Suprapubic skin (tissue), 4 donors: ENCODE measurements at regions not wholly inside any gene's neighbourhood (a gene's known extent, or its start where the extent isn't known, plus 50 kb on each side); places are given as distances from the start of the nearest gene placed in this dataset.

Experiments used
- DNase-seq, 2 donors: peaks; one replicate each; pipeline ENCODE4 v3.0.0-alpha.2; 2019; ENCODE audit warnings: low spot score in 2 of 2
- H3K27ac ChIP-seq: fragments of 200-600 bp; sonication (generic); one replicate; pipeline ENCODE4 v1.5.1; 2019
- H3K27me3 ChIP-seq: fragments of 200-600 bp; sonication (generic); one replicate; pipeline ENCODE4 v1.5.1; 2019
- H3K36me3 ChIP-seq: fragments of 200-600 bp; sonication (generic); one replicate; pipeline ENCODE4 v1.5.1; 2019
- H3K4me1 ChIP-seq: fragments of 200-600 bp; sonication (generic); one replicate; pipeline ENCODE4 v1.5.1; 2019
- H3K4me3 ChIP-seq: fragments of 200-600 bp; sonication (generic); one replicate; pipeline ENCODE4 v1.5.1; 2019; ENCODE audit warnings: mild to moderate bottlenecking
- H3K9me3 ChIP-seq: fragments of 200-600 bp; sonication (generic); one replicate; pipeline ENCODE4 v1.5.1; 2019
- EP300 ChIP-seq: sonication (generic); formaldehyde crosslinking; IDR thresholded peaks from one replicate; pipeline ENCODE4 v1.6.1; 2017; ENCODE audit warnings: antibody characterized with exemption
- POLR2A ChIP-seq, 2 donors: fragments of 450-650 bp; IDR thresholded peaks; one replicate each; pipeline ENCODE4 v1.6.1; 2017; ENCODE audit warnings: antibody characterized with exemption in 2 of 2, mild to moderate bottlenecking in 2 of 2, moderate library complexity in 2 of 2
- POLR2AphosphoS5 ChIP-seq, 3 donors: sonication (generic); formaldehyde crosslinking; IDR thresholded peaks; one replicate each; pipeline ENCODE4 v1.6.1; 2017; ENCODE audit warnings: antibody characterized with exemption in 3 of 3
- WGBS: methylation state at CpG from one replicate; pipeline ENCODE4 v1.1.5; 2018; 5-methylcytosine and 5-hydroxymethylcytosine counted together
- TF ChIP-seq, protein P1 (sequence below), 2 donors: fragments of 200-600 bp in 1 of 2; fragments of 450-650 bp in 1 of 2; sonication (generic) in 1 of 2; IDR thresholded peaks; one replicate each; pipeline ENCODE4 v1.5.1; 2016 to 2019; ENCODE audit warnings: antibody characterized with exemption in 2 of 2, mild to moderate bottlenecking in 1 of 2, moderate library complexity in 1 of 2

DNA sequence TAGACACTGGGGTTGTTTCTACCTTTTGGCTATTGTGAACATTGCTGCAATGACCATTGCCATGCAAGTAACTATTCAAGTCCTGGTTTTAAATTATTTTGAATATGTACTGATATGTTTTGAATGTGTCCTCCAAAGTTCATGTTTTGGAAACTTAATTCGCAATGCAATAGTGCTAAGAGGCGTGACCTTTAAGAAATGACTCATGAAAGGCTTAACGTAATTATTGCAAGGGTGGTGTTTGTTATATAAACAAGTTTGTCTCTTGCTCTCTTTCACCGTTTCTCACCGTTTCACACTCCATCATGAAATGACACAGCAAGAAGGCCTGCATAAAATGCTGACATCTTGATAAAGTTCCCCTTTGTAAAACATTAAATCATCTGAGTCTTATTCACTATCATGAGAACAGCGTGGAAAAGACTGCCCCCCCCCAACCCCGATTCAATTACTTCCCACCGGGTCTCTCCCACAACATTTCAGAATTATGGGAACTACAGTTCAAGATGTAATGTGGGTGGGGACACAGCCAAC is 506.9 kb upstream of the FAM47C start:
- Histone ChIP-seq H3K9me3 (no peaks in the 10 kb centered on the region), H3K36me3 (no peaks in the 10 kb centered on the region), H3K27ac (no peak overlapping the region), H3K4me3 (no peak overlapping the region), H3K27me3 (no peaks in the 10 kb centered on the region), H3K4me1 (no peaks in the 10 kb centered on the region)
- 82% methylated on average over 8 of the region's 8 CpGs for WGBS
- TF ChIP-seq EP300 (no peak), POLR2A (IDR thresholded peaks at IDR 0.05) (no peak), POLR2AphosphoS5 (IDR thresholded peaks at IDR 0.05) (no peak)
- TF ChIP-seq, protein P1, sequence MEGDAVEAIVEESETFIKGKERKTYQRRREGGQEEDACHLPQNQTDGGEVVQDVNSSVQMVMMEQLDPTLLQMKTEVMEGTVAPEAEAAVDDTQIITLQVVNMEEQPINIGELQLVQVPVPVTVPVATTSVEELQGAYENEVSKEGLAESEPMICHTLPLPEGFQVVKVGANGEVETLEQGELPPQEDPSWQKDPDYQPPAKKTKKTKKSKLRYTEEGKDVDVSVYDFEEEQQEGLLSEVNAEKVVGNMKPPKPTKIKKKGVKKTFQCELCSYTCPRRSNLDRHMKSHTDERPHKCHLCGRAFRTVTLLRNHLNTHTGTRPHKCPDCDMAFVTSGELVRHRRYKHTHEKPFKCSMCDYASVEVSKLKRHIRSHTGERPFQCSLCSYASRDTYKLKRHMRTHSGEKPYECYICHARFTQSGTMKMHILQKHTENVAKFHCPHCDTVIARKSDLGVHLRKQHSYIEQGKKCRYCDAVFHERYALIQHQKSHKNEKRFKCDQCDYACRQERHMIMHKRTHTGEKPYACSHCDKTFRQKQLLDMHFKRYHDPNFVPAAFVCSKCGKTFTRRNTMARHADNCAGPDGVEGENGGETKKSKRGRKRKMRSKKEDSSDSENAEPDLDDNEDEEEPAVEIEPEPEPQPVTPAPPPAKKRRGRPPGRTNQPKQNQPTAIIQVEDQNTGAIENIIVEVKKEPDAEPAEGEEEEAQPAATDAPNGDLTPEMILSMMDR (IDR thresholded peaks at IDR 0.05): no peak
- DNase-seq: no peak

DNA sequence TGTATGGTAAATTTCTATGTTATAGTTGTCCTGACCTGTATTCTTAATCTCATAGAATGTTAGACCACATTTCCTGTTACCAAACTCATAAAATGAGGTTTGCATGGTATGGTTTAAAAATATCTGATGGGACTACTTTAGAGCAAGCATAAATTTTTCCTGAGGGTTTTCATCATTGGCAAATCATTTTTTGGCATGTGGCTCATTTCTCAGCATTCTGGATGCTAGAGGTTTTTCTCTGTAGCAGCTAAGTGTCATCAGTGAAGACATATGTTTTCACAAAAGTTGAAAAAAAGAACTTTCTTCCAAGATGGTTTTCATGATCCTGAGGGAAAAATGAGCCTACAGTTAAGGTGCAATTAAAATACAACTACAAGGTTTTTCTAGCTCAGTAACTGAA is 503.5 kb upstream of the FAM47C start:
- H3K27ac ChIP-seq: no peak overlapping the region
- TF ChIP-seq POLR2A (IDR thresholded peaks at IDR 0.05): no peak
- TF ChIP-seq, protein P1 (IDR thresholded peaks at IDR 0.05): no peak
- TF ChIP-seq POLR2AphosphoS5 (IDR thresholded peaks at IDR 0.05): no peak
- TF ChIP-seq EP300: no peak
- H3K27me3 ChIP-seq: no peaks in the 10 kb centered on the region
- H3K4me1 ChIP-seq: no peaks in the 10 kb centered on the region
- H3K9me3 ChIP-seq: no peaks in the 10 kb centered on the region
- no peaks in the 10 kb centered on the region for H3K36me3 ChIP-seq
- DNase-seq: no peak
- no peak overlapping the region for H3K4me3 ChIP-seq

DNA sequence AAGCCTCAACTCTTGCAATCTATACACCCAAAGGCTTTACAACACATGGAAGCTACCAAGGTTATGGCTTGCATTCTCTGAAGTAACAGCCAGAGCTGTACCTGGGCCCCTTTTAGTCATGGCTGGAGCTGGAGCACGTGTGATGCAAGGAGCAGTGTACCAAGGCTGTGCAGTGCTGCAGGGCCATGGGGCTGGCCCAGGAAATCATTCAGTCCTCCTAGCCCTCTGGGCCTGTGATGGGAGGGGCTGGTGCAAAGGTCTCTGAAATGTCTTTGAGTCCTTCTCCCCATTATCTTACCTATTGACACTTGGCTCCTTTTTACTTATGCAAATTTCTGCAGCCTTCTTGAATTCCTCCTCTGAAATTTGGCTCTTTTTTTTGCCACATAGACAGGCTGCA is 500.1 kb upstream of the FAM47C start:
- WGBS: 30% methylated on average over 1 of the region's 1 CpG
- no peak for TF ChIP-seq POLR2A (IDR thresholded peaks at IDR 0.05)
- no peak for DNase-seq
- H3K27me3 ChIP-seq: no peaks in the 10 kb centered on the region
- no peaks in the 10 kb centered on the region for H3K36me3 ChIP-seq
- no peaks in the 10 kb centered on the region for H3K4me1 ChIP-seq
- no peak overlapping the region for H3K27ac ChIP-seq
- no peak overlapping the region for H3K4me3 ChIP-seq
- H3K9me3 ChIP-seq: no peaks in the 10 kb centered on the region

DNA sequence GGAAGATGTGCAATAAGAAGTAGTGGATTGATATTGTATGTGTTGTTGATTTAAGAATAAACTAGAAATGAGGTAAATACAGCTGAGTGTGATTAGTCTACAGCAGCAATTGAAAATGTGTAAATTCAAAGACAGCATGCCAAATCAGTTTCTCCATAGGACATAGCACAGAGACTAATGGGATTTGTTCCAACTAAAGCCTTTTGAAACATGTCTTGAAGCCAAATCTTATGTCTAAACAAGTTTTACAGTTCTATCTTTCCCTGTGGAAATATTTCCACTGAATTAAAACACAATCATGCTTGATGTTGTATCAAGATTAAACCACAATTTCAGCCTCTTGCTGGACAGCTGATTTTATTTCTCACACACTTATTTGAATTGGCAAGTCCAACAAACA is 497.4 kb upstream of the FAM47C start:
- Histone ChIP-seq H3K27me3 (no peaks in the 10 kb centered on the region), H3K27ac (no peak overlapping the region), H3K9me3 (no peaks in the 10 kb centered on the region), H3K4me1 (no peaks in the 10 kb centered on the region), H3K36me3 (no peaks in the 10 kb centered on the region), H3K4me3 (no peak overlapping the region)
- DNase-seq: no peak
- TF ChIP-seq POLR2A (IDR thresholded peaks at IDR 0.05) (no peak), EP300 (no peak), POLR2AphosphoS5 (IDR thresholded peaks at IDR 0.05) (no peak)
- TF ChIP-seq, protein P1 (IDR thresholded peaks at IDR 0.05): no peak

DNA sequence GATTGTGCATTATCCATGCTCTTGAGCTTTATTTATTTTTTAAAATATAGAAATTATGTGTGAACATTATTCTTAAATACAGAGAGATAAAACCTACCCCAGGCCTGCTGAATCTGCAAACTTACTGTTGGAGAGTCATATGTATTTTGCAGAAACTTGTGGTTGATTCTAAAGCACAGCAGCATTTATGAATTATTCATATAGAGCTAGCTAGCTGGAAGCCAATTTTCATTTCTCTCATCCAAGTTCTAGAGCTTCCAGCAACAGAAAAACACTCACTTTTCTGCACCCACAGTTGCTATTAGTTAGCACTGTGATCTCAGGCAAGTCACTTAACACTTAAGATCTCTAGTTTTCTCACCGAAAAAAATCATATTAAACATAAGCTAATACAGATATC is 479.5 kb upstream of the FAM47C start:
- Histone ChIP-seq H3K27ac (no peak overlapping the region), H3K9me3 (no peaks in the 10 kb centered on the region), H3K27me3 (no peaks in the 10 kb centered on the region), H3K4me3 (no peak overlapping the region), H3K36me3 (no peaks in the 10 kb centered on the region), H3K4me1 (no peaks in the 10 kb centered on the region)
- DNase-seq: no peak
- WGBS: 37% methylated on average over 1 of the region's 1 CpG
- TF ChIP-seq EP300 (no peak), POLR2A (IDR thresholded peaks at IDR 0.05) (no peak), POLR2AphosphoS5 (IDR thresholded peaks at IDR 0.05) (no peak)
- TF ChIP-seq, protein P1 (IDR thresholded peaks at IDR 0.05): no peak

DNA sequence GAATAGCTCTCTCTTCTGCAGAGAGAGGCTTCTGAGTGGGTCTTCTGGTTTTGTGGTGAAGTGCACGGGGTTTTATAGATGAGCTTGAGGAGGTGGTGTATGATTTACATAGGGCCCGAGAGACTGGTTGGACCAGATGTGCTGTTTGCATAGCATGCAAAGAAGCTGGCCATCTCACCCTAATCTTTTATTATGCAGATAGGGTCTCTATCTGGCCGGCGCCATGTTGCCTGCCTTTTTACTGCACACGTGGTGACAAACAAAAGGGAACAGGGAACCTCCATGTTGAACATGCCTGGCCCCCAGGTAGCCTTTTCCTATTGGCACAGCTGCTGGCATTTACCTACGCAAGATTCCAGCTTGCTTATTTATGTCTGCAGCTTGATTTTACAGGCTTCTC is 473.3 kb upstream of the FAM47C start:
- H3K4me1 ChIP-seq: no peaks in the 10 kb centered on the region
- no peaks in the 10 kb centered on the region for H3K36me3 ChIP-seq
- TF ChIP-seq, protein P1 (IDR thresholded peaks at IDR 0.05): no peak
- TF ChIP-seq EP300 (no peak), POLR2AphosphoS5 (IDR thresholded peaks at IDR 0.05) (no peak), POLR2A (IDR thresholded peaks at IDR 0.05) (no peak)
- no peaks in the 10 kb centered on the region for H3K9me3 ChIP-seq
- no peaks in the 10 kb centered on the region for H3K27me3 ChIP-seq
- no peak overlapping the region for H3K4me3 ChIP-seq
- WGBS: 40% methylated on average over 6 of the region's 6 CpGs
- H3K27ac ChIP-seq: no peak overlapping the region
- DNase-seq: no peak
